Caco-2 (cell line): ENCODE measurements at regions not wholly inside any gene's neighbourhood (a gene's known extent, or its start where the extent isn't known, plus 50 kb on each side); places are given as distances from the start of the nearest gene placed in this dataset.
"Not testable (repeated sequence)": the region's sequence is repeated elsewhere in the genome, so short reads cannot be mapped to it uniquely, and the experiment has no call there.

Source experiments
- BruUV-seq: library from RNA; stranded (reverse); fragments of 400-500 nt; replicated peaks from 2 replicates; lab custom pipeline; 2021; lab: Mats Ljungman, UMichigan
- CTCF ChIA-PET: fragments of 300-600 bp; sonication (Branson Sonifier 250); formaldehyde crosslinking; loops from one replicate; lab custom pipeline; 2022; ENCODE audit warnings: antibody characterized with exemption; lab: Charles Lee
- POLR2A ChIA-PET: fragments of 300-600 bp; sonication (Branson Sonifier 250); formaldehyde crosslinking; loops from one replicate; lab custom pipeline; 2022; ENCODE audit warnings: antibody characterized with exemption; lab: Charles Lee
- DNase-seq, 2 experiments: peaks; one replicate each; pipeline versions ENCODE4 v3.0.0 to v3.0.0-alpha.2; 2020 to 2022
- H3K27me3 ChIP-seq: replicated peaks from 2 replicates; pipeline ENCODE4 v1.6.0; 2011; ENCODE audit warnings: low read length; ENCODE audit not compliant: control insufficient read depth, insufficient read depth
- H3K36me3 ChIP-seq: 2 replicates; pipeline ENCODE4 v1.5.1; 2011; ENCODE audit warnings: low read length; ENCODE audit not compliant: control insufficient read depth, insufficient read depth
- H3K4me1 ChIP-seq: fragments of 250-450 bp; sonication (Bioruptor Pico); 2 replicates; pipeline ENCODE4 v1.5.1; 2020; ENCODE audit warnings: mild to moderate bottlenecking
- H3K4me3 ChIP-seq: 2 replicates; pipeline ENCODE4 v1.5.1; 2011; ENCODE audit warnings: low read depth, mild to moderate bottlenecking, control low read depth, low read length
- H3K9me3 ChIP-seq: fragments of 250-450 bp; sonication (Bioruptor Pico); 2 replicates; pipeline ENCODE4 v1.5.1; 2020; ENCODE audit warnings: mild to moderate bottlenecking, moderate library complexity
- H3K27ac Mint-ChIP-seq: one replicate; pipeline ENCODE4 v1.8.0; 2022; ENCODE audit warnings: mixed read lengths; ENCODE audit not compliant: unreplicated experiment
- H3K27me3 Mint-ChIP-seq: one replicate; pipeline ENCODE4 v1.8.0; 2022; ENCODE audit warnings: mixed read lengths; ENCODE audit not compliant: insufficient read depth, unreplicated experiment
- H3K36me3 Mint-ChIP-seq: one replicate; pipeline ENCODE4 v1.8.0; 2022; ENCODE audit warnings: mild to moderate bottlenecking, mixed read lengths; ENCODE audit not compliant: insufficient read depth, unreplicated experiment
- H3K4me1 Mint-ChIP-seq: one replicate; pipeline ENCODE4 v1.8.0; 2022; ENCODE audit warnings: low read depth, mixed read lengths; ENCODE audit not compliant: unreplicated experiment
- H3K4me3 Mint-ChIP-seq: one replicate; pipeline ENCODE4 v1.8.0; 2022; ENCODE audit warnings: mild to moderate bottlenecking, moderate library complexity, mixed read lengths; ENCODE audit not compliant: unreplicated experiment
- H3K9me3 Mint-ChIP-seq: one replicate; pipeline ENCODE4 v1.8.0; 2022; ENCODE audit warnings: mixed read lengths; ENCODE audit not compliant: unreplicated experiment
- intact Hi-C: fragments of 100-400 bp; cut with micrococcal nuclease; formaldehyde crosslinking; loops from one replicate; pipeline ENCODE4 v1.10.0; 2022; ENCODE audit not compliant: unreplicated experiment
- TF ChIP-seq, protein P1 (sequence below), 2 experiments: fragments of 200-600 bp in 1 of 2; IDR thresholded peaks; 1 replicate in 1 of 2; 2 replicates in 1 of 2; pipeline versions ENCODE4 v1.5.1 to v1.8.0; 2011 to 2022; ENCODE audit warnings: antibody characterized with exemption in 1 of 2, control low read depth in 1 of 2, inconsistent platforms in 1 of 2, low read depth in 1 of 2, low read length in 1 of 2, mild to moderate bottlenecking in 1 of 2, moderate library complexity in 1 of 2; ENCODE audit not compliant: insufficient read depth in 1 of 2, severe bottlenecking in 1 of 2, unreplicated experiment in 1 of 2

- H3K27ac Mint-ChIP-seq: no peak overlapping the region
- ChIA-PET CTCF (interaction anchor here (0.9 kb wide), 1 partner anchor 67 kb away, joined by 3 read pairs; no protein-coding TSS in a partner anchor), POLR2A (interaction anchor here (1.1 kb wide), 1 partner anchor 17 kb away, joined by 4 read pairs; no protein-coding TSS in a partner anchor)
- H3K36me3 Mint-ChIP-seq: no peaks in the 10 kb centered on the region
- Histone ChIP-seq H3K9me3 (no peaks in the 10 kb centered on the region), H3K36me3 (no peaks in the 10 kb centered on the region), H3K27me3 (no peaks in the 10 kb centered on the region), H3K4me1 (no peaks in the 10 kb centered on the region), H3K4me3 (no peak overlapping the region)
- TF ChIP-seq, protein P1, sequence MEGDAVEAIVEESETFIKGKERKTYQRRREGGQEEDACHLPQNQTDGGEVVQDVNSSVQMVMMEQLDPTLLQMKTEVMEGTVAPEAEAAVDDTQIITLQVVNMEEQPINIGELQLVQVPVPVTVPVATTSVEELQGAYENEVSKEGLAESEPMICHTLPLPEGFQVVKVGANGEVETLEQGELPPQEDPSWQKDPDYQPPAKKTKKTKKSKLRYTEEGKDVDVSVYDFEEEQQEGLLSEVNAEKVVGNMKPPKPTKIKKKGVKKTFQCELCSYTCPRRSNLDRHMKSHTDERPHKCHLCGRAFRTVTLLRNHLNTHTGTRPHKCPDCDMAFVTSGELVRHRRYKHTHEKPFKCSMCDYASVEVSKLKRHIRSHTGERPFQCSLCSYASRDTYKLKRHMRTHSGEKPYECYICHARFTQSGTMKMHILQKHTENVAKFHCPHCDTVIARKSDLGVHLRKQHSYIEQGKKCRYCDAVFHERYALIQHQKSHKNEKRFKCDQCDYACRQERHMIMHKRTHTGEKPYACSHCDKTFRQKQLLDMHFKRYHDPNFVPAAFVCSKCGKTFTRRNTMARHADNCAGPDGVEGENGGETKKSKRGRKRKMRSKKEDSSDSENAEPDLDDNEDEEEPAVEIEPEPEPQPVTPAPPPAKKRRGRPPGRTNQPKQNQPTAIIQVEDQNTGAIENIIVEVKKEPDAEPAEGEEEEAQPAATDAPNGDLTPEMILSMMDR (IDR thresholded peaks at IDR 0.05; ENCODE audit: insufficient read depth in 1 of 2, low read depth in 1 of 2, low read length in 1 of 2, severe bottlenecking in 1 of 2, unreplicated experiment in 1 of 2): no peak
- no peak overlapping the region for H3K4me3 Mint-ChIP-seq
- H3K4me1 Mint-ChIP-seq: no peaks in the 10 kb centered on the region
- intact Hi-C loops: loop anchor here (1.0 to 5.0 kb wide), 2 partner anchors 17 to 68 kb away; no protein-coding TSS in a partner anchor
- no TSS peak for BruUV-seq
- H3K9me3 Mint-ChIP-seq: no peaks in the 10 kb centered on the region
- H3K27me3 Mint-ChIP-seq: no peaks in the 10 kb centered on the region
- no peak for DNase-seq
Measured at GRCh38 chr13:31605076-31605860, 134.1 kb upstream of the RXFP2 start.

DNA sequence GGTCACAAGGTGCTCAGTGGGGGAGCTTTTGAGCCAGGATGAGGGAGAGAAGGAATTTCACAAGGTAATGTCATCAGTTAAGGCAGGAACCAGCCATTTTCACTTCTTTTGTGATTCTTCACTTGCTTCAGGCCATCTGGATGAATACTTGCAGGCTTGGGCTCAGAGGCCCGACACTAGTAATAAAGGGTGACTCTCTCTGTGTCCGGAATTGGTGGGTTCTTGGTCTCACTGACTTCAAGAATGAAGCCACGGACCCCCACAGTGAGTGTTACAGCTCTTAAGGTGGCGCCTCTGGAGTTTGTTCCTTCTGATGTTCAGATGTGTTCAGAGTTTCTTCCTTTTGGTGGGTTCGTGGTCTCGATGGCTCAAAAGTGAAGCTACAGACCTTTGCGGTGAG, 131.8 kb upstream of the RXFP2 start:
- H3K27me3 ChIP-seq, H3K4me3 ChIP-seq, H3K36me3 Mint-ChIP-seq, CTCF ChIA-PET, H3K4me3 Mint-ChIP-seq, H3K9me3 Mint-ChIP-seq, BruUV-seq, H3K36me3 ChIP-seq, H3K27me3 Mint-ChIP-seq, H3K9me3 ChIP-seq, DNase-seq, H3K27ac Mint-ChIP-seq, H3K4me1 Mint-ChIP-seq, POLR2A ChIA-PET, H3K4me1 ChIP-seq: not testable (repeated sequence)
- intact Hi-C loops: loop anchor here (5.0 kb wide), 1 partner anchor 70 kb away; no protein-coding TSS in a partner anchor

DNA sequence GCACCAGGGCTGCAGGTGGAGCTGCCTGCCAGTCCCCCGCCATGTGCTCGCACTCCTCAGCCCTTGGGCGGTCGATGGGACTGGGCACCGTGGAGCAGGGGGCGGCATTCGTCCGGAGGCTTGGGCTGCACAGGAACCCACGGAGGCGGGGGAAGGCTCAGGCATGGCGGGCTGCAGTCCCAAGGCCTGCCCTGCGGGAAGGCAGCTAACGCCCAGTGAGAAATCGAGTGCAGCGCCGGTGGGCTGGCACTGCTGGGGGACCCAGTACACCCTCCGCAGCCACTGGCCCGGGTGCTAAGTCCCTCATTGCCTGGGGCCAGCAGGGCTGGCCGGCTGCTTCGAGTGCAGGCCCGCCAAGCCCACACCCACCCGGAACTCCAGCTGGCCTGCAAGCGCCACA, 130.5 kb upstream of the RXFP2 start:
- H3K27ac Mint-ChIP-seq, BruUV-seq: not testable (repeated sequence)

DNA sequence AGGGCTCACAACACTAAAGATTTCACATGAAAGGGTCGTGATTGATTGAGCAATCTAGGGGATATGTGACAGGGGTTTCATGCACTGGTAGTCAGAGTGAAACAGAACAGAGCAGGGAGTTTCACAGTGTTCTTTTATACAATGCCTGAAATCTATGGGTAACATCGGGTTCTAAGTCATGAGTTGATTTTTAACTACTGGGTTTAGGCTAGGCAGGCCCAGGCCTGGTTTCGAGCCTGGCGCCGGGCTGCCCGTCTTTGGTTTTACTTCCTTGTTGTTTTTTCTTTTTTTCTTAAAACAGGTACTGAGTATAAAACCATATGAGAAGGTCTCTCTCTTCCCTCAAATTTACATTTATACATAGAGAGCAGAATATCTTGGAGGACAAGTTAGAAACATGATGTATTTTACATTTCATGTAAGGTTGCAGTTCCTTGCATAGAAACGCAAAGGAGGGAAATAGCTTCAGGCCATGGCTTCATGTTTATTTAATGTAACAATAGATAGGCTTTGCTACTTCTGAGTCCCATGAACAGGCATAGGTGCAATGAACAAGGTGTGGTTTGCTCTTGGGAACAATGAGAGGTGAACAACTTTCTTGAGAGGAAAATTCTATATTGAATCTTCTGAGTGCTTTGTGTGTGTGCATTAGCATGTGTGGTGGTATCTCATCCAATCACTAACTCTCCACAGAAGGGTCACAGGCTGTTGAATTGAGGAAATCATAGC, 128.9 kb upstream of the RXFP2 start:
- Histone ChIP-seq H3K9me3 (no peaks in the 10 kb centered on the region; the same call in 1 of the 2 replicates), H3K4me1 (no peaks in the 10 kb centered on the region), H3K27me3 (no peaks in the 10 kb centered on the region), H3K4me3 (no peak overlapping the region), H3K36me3 (no peaks in the 10 kb centered on the region)
- Mint-ChIP-seq H3K4me1 (no peaks in the 10 kb centered on the region), H3K27ac (no peak overlapping the region), H3K9me3 (peaks cover 12% of the 10 kb centered on the region), H3K36me3 (no peaks in the 10 kb centered on the region), H3K27me3 (no peaks in the 10 kb centered on the region), H3K4me3 (no peak overlapping the region)
- no TSS peak for BruUV-seq
- ChIA-PET POLR2A (no interaction called here), CTCF (no interaction called here)
- intact Hi-C loops: no loop called here
- TF ChIP-seq, protein P1 (IDR thresholded peaks at IDR 0.05; ENCODE audit: insufficient read depth in 1 of 2, low read depth in 1 of 2, low read length in 1 of 2, severe bottlenecking in 1 of 2, unreplicated experiment in 1 of 2): no peak
- DNase-seq: no peak

More for the DNA sequence above, 130.5 kb upstream of the RXFP2 start:
- H3K36me3 ChIP-seq, DNase-seq, H3K27me3 Mint-ChIP-seq, H3K4me3 ChIP-seq, H3K36me3 Mint-ChIP-seq, H3K9me3 ChIP-seq, H3K4me3 Mint-ChIP-seq, H3K9me3 Mint-ChIP-seq, CTCF ChIA-PET, H3K4me1 Mint-ChIP-seq, H3K27me3 ChIP-seq, POLR2A ChIA-PET, H3K4me1 ChIP-seq: not testable (repeated sequence)
- intact Hi-C loops: loop anchor here (5.0 kb wide), 1 partner anchor 71 kb away; no protein-coding TSS in a partner anchor
